HG03439 (cell line): ENCODE measurements at regions not wholly inside any gene's neighbourhood (a gene's known extent, or its start where the extent isn't known, plus 50 kb on each side); places are given as distances from the start of the nearest gene placed in this dataset.
"Not testable (repeated sequence)": the region's sequence is repeated elsewhere in the genome, so short reads cannot be mapped to it uniquely, and the experiment has no call there.

ENCODE experiments used
- ATAC-seq: cut with Tn5 transposase; IDR thresholded peaks from one replicate; pipeline ENCODE4 v1.9.1; 2021; ENCODE audit warnings: mild to moderate bottlenecking, moderate library complexity; ENCODE audit not compliant: unreplicated experiment

DNA sequence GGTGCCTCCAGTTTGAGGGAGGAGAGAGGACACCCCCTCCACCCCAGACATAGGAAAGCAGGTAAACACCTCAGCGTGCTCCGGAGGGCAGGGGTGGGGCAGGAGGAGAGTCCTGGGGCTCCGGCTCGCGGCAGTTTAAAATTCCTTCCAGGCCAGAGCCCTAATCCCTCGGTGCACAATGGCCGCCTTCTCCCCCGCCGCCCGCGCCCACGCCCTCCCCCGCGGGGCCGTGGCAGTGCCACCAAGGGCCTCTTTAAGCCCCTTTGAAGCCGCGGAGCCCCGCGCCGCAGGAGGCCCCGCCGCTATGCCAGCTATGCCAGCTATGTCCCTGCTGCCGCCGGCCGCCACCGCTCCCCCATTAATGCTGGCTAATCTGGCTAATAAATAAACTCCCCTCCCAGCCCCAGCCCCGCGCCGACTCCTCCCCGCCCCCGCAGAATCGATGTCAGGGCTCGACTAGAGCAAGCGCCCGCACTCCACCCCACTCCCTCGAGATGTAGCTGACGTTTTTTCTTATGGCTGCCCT, 125.1 kb downstream of the MRPL14 start:
- no peak for ATAC-seq

GRCh38 chr6:44001318-44002066, 125.8 kb downstream of the MRPL14 start:
- no peak for ATAC-seq

DNA sequence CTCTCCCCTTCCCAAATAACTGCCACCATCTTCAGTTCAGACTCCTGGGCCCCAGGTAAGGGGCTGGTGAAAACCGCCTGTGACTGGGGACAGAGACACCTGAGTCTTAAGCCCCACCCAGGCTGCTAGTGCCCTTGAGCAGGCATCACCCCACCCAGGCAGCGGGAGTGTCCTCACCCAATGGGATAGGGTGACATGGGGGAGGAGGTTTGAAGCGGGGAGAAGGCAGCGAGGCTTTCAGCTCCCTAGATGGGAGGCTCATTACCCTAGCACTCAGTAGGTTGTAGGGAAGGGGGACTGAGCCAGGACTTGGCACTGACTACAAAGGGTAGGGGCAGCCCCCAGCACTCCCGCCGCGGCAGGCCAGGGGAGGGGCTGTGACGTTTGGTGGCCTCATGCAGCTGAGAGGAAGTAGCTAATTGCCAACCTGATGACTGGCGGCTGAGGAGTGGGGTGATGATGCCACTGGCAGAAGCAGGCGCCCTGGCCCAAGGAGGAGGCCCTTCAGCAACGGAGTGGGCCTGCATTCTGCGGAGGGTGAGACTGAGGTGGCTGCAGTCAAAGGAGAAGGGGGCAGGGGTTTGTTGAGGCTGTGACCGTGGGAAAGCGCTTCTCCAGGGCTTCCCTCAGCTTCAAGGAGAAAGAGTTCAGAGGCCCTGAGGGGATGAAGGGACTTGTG, 126.9 kb downstream of the MRPL14 start:
- ATAC-seq = no peak

GRCh38 chr6:43999628-44000027, 127.6 kb downstream of the MRPL14 start:
- ATAC-seq = no peak

DNA sequence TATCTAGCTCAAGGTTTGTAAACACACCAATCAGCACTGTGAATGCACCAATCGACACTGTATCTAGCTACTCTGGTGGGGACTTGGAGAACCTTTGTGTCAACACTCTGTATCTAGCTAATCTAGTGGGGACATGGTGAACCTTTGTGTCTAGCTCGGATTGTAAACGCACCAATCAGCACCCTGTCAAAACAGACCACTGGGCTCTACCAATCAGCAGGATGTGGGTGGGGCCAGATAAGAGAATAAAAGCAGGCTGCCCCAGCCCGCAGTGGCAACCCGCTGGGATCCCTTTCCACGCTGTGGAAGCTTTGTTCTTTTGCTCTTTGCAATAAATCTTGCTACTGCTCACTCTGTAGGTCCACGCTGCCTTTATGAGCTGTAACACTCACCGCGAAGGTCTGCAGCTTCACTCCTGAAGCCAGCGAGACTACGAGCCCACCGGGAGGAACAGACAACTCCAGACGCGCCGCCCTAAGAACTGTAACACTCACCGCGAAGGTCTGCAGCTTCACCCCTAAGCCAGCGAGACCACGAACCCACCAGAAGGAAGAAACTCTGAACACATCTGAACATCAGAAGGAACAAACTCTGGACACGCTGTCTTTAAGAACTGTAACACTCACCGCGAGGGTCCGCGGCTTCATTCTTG, 128.5 kb downstream of the MRPL14 start:
- not testable (repeated sequence) for ATAC-seq

DNA sequence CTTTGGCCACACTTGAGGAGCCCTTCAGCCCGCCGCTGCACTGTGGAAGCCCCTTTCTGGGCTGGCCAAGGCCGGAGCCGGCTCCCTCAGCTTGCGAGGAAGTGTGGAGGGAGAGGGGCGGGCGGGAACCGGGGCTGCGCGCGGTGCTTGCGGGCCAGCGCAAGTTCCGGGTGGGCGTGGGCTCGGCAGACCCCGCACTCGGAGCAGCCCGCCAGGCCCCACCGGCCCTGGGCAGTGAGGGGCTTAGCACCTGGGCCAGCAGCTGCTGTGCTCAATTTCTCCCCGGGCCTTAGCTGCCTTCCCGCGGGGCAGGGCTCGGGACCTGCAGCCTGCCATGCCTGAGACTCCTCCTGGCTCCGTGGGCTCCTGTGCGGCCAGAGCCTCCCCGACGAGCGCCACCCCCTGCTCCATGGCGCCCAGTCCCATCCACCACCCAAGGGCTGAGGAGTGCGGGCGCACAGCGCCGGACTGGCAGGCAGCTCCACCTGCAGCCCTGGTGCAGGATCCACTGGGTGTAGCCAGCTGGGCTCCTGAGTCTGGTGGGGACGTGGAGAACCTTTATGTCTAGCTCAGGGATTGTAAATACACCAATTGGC, 129.2 kb downstream of the MRPL14 start:
- not testable (repeated sequence) for ATAC-seq

DNA sequence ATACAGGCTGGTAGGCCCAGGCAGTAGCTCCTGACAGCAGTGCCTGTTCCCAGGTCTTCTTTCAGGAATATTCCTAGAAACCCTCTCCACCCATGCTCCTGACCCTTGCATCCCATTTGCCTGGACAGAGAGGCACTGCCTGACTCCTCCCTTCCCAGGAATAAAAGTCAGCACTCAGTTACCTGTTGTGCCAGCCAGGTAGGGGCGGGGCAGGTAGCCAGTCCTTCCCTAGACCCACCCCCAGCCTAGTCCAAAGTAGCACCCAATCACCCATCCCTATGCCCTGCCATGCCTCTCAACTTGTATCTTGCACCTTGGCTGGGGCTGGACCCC, 129.9 kb downstream of the MRPL14 start:
- ATAC-seq = no peak

DNA sequence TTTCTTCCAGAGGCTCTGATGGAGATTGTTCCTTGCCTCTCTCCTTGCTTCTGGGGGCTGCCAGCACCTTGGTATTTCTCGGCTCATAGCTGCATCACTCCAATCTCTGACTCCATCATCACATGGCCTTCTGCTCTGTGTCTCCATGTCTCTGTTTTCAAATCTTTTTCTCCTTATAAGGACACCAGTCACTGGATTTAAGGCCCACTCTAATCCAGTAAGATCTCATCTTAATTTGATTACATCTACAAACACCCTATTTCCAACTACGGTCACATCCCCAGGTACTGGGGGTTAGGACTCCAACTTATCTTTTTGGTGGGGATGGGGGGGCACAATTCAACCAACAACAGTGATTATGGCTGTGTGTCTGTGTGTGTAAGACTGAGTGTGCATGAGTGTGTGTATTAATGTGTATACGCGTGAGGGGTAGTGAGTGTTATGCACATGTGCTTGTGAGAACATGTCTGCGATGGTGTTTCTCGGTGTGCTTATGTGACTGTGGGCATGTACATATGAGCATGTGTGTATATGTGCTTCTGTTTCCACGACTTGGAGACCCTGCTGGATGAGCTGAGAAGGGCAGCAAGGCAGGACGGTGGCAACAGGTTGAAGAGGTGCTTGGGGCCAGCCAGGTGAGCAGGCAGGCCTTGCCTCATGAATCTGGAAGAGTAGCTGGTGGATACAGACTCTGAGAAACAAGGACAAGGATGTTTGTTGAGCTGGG, 130.5 kb downstream of the MRPL14 start:
- ATAC-seq = no peak

DNA sequence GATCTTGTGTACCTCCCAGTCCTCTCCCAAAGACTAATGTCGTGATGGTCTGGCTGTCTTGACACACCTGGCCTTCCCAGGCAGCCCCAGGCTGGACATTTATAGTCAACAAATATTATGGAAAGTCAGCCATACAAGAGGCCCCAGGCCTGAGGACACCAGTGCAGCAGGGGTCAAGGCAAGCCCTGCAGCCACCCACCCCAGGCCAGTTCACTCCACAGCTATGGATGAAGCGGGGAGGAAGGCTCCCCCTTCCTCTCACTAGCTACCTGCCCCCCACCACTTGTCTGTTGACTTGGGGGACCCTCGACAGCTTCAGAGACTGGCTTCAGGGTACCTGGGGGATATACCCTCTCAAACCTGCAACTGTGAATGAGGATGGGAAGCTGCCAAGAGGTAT, 132.1 kb downstream of the MRPL14 start:
- no peak for ATAC-seq

DNA sequence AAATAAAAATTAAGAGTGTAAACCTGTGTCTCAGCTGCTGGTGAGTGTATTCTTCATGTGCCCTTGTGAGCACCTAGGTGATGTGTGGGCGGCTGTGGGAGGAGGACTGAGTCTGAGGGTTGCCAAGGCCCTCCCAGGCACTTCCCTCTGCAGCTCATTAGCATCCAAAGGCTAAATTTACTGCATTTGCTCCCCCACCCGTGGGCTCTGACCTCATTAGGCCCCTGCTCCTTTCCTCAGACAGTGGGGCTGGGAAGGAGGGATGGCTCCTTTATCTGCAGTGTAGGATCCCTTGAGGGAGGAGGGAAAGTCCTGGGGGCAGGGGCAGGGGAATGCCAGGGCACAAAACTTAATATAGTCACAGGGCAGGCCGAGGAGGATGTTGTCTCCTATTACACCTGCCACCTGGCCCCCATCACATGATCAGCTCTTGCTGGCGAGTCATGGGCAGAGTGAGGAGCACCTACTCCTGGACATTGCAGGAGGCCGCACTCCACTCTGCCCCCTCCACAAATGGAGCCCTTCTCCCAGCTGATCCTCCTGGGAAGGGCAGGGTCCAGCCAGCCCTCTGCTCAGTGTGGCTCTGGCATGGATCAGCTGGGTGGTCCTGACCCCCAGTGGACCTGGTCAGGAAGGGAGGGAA, 133.2 kb downstream of the MRPL14 start:
- ATAC-seq = no peak

DNA sequence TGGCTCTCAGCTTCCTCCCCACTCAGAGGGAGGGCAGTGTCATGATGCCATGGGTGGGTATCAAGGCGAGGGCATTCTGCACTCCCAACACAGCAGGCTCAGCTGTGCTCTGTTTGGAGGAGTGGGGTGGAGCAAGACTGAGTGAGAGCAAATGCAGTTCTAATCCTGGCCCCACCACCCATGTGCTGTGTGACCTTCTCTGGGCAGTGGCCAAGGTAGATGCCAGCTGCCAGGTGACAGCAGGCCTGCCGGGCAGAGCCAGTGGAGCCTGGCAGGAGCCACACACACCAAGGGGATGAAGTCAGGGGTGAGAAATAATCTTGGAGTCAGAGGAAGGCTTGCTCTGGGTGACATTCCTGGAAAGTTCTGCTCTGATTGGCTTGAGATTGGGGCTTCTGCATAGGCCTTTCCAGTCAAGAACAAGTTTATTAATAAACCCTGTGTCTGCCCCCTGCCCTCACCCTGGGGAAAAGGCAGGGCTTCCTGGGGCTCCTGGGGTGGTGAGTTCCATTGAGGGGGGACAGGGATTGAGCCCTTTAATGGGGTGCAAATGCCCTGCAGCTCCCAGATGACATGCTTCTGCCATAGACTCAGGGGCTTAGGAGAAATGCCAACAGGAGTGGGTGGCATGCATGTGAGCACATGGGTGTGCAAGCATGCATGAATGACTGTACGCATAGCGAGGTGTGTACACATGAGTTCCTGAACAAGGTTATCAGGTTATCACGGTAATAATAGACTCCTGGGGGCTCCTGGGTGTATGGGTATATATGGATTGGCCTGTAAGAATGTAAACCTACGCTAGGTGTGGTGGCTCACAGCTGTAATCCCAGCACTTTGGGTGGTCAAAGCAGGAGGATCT, 134.2 kb downstream of the MRPL14 start:
- ATAC-seq = no peak

DNA sequence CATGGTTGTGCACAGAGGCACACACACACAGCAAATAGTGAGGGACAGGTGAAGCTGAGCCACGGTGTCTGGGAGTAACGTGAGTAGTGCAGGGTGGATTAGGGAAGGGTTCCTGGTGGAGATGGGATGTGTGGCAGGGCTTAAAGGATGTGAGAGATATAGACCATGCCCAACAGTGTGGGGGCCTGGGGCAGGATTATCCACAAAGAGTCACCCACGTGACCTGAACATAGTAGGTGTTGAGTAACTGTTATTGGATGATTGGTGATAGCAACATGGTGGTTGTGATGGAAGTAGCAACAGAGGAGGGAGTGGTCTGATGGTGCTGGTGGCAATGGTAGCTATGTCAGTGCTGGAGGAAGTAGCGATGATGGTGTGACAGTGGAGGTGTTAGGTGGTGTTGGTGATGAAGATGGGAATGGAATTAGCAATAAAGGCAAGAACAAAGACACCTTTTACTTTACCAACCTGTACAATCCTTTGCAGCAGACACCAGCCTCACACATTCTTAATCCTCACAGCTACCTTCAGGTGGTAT, 135.1 kb downstream of the MRPL14 start:
- ATAC-seq = no peak

GRCh38 chr6:43990627-43991619, 136.3 kb downstream of the MRPL14 start:
- ATAC-seq = no peak

DNA sequence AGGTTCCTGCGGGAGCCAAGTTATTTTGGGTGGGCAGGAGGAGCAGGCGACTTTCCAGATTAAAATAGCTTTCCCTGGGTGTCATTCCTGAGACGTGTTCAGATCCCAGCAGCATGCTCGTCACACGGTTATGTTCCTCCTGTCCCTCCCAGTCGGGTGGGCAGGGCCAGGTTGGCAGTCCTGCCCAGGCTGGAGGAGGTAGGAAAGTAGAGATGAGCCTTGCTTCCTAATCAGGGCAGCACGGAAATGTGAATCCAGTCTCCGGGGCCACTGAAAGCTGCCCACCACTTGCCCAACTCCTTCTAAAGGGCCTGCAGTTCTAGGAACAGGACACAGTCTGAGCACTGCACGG, 137.0 kb downstream of the MRPL14 start:
- no peak for ATAC-seq

DNA sequence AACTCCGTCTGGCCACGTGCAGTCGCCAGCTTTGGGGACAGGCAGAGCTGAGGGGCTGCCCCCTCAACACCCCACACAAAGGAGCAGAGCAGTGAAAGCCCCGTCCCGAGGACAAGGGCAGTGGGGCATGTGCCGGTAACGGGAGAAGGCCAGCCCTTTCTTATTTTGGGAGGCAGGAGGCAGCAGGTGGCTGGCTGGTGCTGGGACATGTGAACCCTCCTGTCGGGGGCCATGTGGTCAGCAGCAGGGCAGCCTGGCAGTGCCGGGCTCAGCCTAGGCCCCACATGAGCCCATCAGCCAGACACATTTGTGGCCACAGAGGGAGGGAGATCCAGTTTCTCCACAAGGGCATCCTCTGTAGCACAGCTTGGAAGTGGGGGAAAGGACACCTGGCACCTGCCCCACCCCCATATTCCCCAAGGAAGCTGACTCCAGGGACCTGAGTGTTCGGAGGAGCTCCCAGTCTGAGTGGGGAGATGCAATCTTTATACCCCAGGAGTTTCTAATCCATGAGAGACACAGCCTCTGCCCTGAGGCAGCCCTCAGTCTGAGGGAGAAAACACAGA, 137.6 kb downstream of the MRPL14 start:
- no peak for ATAC-seq

- no peak for ATAC-seq
Measured at GRCh38 chr6:43988801-43989200, 138.5 kb downstream of the MRPL14 start.

DNA sequence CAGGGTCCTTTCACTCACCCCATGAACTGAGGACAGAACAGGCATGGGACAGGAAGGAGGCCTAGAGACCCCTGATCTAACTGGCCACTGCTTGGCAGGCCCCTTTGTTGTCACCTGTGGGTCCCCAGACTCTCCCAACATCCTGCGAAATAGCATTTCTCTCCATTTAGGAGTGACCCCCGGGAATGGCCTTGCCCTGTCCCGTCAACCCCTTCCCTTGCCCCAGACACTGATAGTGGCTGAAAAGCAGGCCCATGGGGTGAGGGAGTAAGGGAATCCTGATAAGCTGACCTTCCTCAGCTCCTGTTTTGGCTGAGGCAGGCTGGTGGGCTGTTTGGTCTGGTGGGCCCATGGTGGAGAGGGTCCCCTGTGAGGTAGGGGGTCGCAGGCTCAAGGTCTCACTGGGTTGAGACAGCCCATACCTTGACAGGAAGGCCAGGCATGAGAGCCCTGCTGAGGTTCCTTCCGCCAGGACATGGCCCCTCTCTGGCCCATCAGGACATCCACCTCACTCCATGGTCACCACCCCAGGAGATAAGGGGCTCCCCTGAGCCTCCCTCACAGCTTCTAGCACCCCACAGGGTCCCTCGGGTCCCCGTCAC, 139.3 kb downstream of the MRPL14 start:
- no peak for ATAC-seq
